Vagina (tissue), 2 donors: ENCODE measurements at regions not wholly inside any gene's neighbourhood (a gene's known extent, or its start where the extent isn't known, plus 50 kb on each side); places are given as distances from the start of the nearest gene placed in this dataset.
"Not testable (repeated sequence)": the region's sequence is repeated elsewhere in the genome, so short reads cannot be mapped to it uniquely, and the experiment has no call there.

Experiments used
- DNase-seq, 2 donors: peaks; one replicate each; pipeline ENCODE4 v3.0.0-alpha.2; 2017; ENCODE audit errors: extremely low spot score in 2 of 2
- H3K27ac ChIP-seq: fragments of 200-600 bp; sonication (generic); one replicate; pipeline ENCODE4 v1.5.1; 2019
- H3K27me3 ChIP-seq: fragments of 200-600 bp; sonication (generic); one replicate; pipeline ENCODE4 v1.5.1; 2019
- H3K36me3 ChIP-seq, 2 donors: fragments of 200-600 bp; sonication (generic); one replicate each; pipeline ENCODE4 v1.5.1; 2017 to 2019
- H3K4me1 ChIP-seq: fragments of 200-600 bp; sonication (generic); one replicate; pipeline ENCODE4 v1.5.1; 2019
- H3K4me3 ChIP-seq, 2 donors: fragments of 200-600 bp; sonication (generic); 1 replicate in 1 of 2; 2 replicates in 1 of 2; pipeline ENCODE4 v1.5.1; 2016 to 2019
- H3K9me3 ChIP-seq: fragments of 200-600 bp; sonication (generic); one replicate; pipeline ENCODE4 v1.5.1; 2019
- POLR2A ChIP-seq, 2 donors: fragments of 450-650 bp; IDR thresholded peaks; one replicate each; pipeline ENCODE4 v1.6.1; 2017; ENCODE audit warnings: antibody characterized with exemption in 2 of 2, mild to moderate bottlenecking in 2 of 2, moderate library complexity in 2 of 2
- POLR2AphosphoS5 ChIP-seq, 2 donors: sonication (generic); formaldehyde crosslinking; IDR thresholded peaks; one replicate each; pipeline ENCODE4 v1.9.0; 2017; ENCODE audit warnings: antibody characterized with exemption in 2 of 2, mild to moderate bottlenecking in 2 of 2, low read depth in 1 of 2; ENCODE audit not compliant: insufficient read depth in 1 of 2
- intact Hi-C: fragments of 100-400 bp; cut with DNase I; formaldehyde crosslinking; loops from one replicate; pipeline ENCODE4 v1.15.1; 2023
- TF ChIP-seq, protein P1 (sequence below), 3 experiments: fragments of 450-650 bp in 2 of 3; fragments of 200-600 bp in 1 of 3; sonication (generic) in 1 of 3; IDR thresholded peaks; one replicate each; pipeline ENCODE4 v1.5.1; 2017 to 2019; ENCODE audit warnings: antibody characterized with exemption in 3 of 3, mild to moderate bottlenecking in 2 of 3, moderate library complexity in 2 of 3

DNA sequence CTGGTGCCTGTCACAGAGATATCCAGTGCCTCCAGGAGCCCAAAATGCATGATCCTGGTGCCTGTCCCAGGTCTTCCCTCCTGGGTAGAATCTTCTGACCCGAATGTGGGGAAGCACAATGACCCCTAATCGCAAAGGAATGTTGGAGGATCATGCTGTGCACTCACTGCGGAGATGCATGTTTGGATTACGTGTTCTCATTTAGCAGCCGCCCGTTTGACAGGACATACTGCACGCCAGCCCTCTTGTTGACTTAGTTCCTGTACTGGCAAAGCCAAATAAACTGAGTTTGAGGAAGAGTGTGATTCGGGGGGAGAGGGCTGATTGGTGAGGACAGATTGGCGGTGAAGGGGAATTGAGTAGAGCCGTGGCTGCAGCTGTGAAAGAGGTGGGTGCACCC, 85.9 kb upstream of the SIM2 start:
- H3K36me3 ChIP-seq, result no peaks in the 10 kb centered on the region
- intact Hi-C loops, result no loop called here
- H3K4me1 ChIP-seq, result no peaks in the 10 kb centered on the region
- no peak overlapping the region for H3K27ac ChIP-seq
- H3K4me3 ChIP-seq, result no peak overlapping the region
- no peaks in the 10 kb centered on the region for H3K27me3 ChIP-seq
- DNase-seq, result no peak
- H3K9me3 ChIP-seq, result no peaks in the 10 kb centered on the region
- TF ChIP-seq, protein P1, sequence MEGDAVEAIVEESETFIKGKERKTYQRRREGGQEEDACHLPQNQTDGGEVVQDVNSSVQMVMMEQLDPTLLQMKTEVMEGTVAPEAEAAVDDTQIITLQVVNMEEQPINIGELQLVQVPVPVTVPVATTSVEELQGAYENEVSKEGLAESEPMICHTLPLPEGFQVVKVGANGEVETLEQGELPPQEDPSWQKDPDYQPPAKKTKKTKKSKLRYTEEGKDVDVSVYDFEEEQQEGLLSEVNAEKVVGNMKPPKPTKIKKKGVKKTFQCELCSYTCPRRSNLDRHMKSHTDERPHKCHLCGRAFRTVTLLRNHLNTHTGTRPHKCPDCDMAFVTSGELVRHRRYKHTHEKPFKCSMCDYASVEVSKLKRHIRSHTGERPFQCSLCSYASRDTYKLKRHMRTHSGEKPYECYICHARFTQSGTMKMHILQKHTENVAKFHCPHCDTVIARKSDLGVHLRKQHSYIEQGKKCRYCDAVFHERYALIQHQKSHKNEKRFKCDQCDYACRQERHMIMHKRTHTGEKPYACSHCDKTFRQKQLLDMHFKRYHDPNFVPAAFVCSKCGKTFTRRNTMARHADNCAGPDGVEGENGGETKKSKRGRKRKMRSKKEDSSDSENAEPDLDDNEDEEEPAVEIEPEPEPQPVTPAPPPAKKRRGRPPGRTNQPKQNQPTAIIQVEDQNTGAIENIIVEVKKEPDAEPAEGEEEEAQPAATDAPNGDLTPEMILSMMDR (IDR thresholded peaks at IDR 0.05), result no peak
- no peak for TF ChIP-seq POLR2A (IDR thresholded peaks at IDR 0.05)
- no peak for TF ChIP-seq POLR2AphosphoS5 (IDR thresholded peaks at IDR 0.05; ENCODE audit: insufficient read depth in 1 of 2, low read depth in 1 of 2)

DNA sequence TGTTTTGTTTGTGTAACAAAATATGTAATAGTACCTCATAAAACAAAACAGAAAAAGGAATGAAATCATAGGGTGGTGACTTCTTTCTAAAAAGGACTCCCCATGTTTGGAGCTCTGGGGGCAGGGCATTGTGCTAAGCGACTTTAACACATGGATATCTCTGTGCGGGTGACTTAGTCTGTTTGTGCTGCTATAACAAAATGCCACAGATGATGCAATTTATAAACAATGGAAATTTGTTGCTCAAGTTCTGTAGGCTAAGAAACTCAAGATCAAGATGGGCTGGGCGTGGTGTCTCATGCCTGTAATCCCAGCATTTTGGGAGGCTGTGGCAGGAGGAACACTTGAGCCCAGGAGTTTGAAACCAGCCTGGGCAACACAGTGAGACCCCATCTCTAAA, 85.4 kb upstream of the SIM2 start:
- no peak overlapping the region for H3K4me3 ChIP-seq
- intact Hi-C loops, result no loop called here
- no peaks in the 10 kb centered on the region for H3K27me3 ChIP-seq
- no peak overlapping the region for H3K27ac ChIP-seq
- no peaks in the 10 kb centered on the region for H3K9me3 ChIP-seq
- no peaks in the 10 kb centered on the region for H3K36me3 ChIP-seq
- H3K4me1 ChIP-seq, result no peaks in the 10 kb centered on the region
- TF ChIP-seq, protein P1 (IDR thresholded peaks at IDR 0.05), result no peak
- no peak for TF ChIP-seq POLR2A (IDR thresholded peaks at IDR 0.05)
- DNase-seq, result no peak

DNA sequence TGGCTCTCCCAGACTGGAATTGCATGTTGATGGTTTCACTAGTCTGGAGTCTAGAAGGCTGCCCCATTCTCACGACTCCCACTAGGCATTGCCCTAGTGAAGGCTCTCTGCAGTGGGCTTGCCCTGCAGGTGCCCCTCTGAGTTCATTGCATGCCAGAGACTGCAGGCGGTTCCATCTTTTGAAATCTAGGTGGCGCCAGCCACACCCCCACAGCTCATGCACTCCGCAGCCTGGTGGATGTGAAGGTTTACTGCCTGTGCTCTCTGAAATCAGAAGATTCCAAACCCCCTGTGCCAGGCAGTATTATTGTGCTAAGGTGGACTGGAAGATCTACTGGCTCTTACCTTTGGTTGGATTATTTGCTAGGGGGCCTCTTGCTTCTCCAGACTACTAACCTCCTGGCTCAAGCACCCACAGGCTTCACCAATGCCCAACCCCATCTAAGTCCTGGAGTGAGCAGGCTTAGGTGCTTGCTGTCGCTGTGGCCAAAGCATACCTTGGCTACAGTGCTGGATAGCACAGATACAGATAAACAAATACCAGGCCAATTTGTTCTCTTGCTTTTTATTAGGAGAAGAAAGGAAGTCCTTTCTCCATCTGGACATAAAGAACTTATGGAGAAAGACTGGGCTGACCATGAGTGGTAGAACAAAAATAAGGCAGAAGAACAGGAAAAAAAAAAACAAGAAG, 83.5 kb upstream of the SIM2 start:
- no peaks in the 10 kb centered on the region for H3K36me3 ChIP-seq
- no peak for DNase-seq
- H3K27me3 ChIP-seq, result no peaks in the 10 kb centered on the region

DNA sequence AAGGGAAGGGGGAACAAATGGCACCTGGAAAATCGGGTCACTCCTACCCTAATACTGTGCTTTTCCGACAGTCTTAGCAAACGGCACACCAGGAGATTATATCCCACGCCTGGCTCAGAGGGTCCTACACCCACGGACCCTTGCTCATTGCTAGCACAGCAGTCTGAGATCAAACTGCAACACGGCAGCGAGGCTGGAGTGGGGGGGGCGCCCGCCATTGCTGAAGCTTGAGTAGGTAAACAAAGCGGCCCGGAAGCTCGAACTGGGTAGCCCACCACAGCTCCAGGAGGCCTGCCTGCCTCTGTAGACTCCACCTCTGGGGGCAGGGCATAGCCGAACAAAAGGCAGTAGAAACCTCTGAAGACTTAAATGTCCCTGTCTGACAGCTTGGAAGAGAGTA, 82.1 kb upstream of the SIM2 start:
- H3K4me3 ChIP-seq, H3K9me3 ChIP-seq, H3K4me1 ChIP-seq, intact Hi-C loops, H3K36me3 ChIP-seq, H3K27me3 ChIP-seq, DNase-seq, H3K27ac ChIP-seq: not testable (repeated sequence)

More for the DNA sequence above, 83.5 kb upstream of the SIM2 start:
- Histone ChIP-seq H3K27ac (no peak overlapping the region), H3K9me3 (no peaks in the 10 kb centered on the region), H3K4me3 (no peak overlapping the region), H3K4me1 (no peaks in the 10 kb centered on the region)
- intact Hi-C loops, result no loop called here
- no peak for TF ChIP-seq POLR2AphosphoS5 (IDR thresholded peaks at IDR 0.05; ENCODE audit: insufficient read depth in 1 of 2, low read depth in 1 of 2)

DNA sequence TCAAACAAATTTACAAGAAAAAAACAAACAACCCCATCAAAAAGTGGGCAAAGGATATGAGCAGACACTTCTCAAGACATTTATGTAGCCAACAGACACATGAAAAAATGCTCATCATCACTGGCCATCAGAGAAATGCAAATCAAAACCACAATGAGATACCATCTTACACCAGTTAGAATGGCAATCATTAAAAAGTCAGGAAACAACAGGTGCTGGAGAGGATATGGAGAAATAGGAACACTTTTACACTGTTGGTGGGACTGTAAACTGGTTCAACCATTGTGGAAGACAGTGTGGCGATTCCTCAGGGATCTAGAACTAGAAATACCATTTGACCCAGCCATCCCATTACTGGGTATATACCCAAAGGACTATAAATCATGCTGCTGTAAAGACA, 77.1 kb upstream of the SIM2 start:
- H3K4me1 ChIP-seq, intact Hi-C loops, DNase-seq: not testable (repeated sequence)

DNA sequence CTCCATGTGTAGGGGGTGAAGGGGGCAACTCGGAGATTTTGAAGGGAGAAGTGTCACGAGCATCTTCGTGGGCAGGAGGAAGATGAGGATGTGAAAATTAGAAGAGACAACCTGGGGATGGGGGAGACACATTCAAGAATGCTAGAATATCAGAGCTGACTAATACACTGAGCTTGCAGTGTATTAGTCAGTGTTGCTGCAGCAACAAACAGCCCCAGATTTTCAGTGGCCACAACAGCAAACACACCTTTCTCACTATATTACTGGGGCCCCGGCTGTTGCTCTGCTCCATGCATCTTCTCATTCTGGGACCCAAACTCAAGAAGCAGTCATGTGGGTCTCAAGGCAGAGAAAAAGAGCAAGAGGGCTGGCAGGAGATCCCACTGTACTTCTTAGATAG, 74.8 kb upstream of the SIM2 start:
- no peak for DNase-seq
- Histone ChIP-seq H3K27me3 (no peaks in the 10 kb centered on the region), H3K4me1 (no peaks in the 10 kb centered on the region), H3K9me3 (no peaks in the 10 kb centered on the region), H3K27ac (no peak overlapping the region), H3K36me3 (no peaks in the 10 kb centered on the region), H3K4me3 (no peak overlapping the region)
- TF ChIP-seq POLR2A (IDR thresholded peaks at IDR 0.05), result no peak
- TF ChIP-seq, protein P1 (IDR thresholded peaks at IDR 0.05), result no peak
- intact Hi-C loops, result no loop called here

More for the DNA sequence above, 77.1 kb upstream of the SIM2 start:
- not testable (repeated sequence) for H3K27ac ChIP-seq, H3K36me3 ChIP-seq, H3K4me3 ChIP-seq, H3K9me3 ChIP-seq, H3K27me3 ChIP-seq

DNA sequence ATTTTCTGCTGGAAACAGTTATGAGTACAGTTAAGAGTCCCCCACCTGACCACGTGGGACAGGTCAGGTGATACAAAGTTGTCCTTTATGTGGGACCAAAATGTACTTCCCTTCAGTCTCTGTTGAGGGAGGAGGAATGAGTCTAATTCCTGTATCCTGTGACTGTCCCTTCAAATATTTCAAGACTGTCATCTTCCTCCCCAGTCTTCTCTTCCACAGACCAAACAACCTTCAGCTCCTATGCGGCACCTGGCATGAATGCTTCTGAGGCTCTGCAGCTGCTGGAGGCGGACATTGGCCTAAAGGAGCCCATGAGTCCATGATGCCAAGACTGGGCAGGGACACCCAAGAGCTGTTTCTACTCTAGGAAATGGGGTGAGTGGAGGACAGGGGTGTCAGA, 72.1 kb upstream of the SIM2 start:
- Histone ChIP-seq H3K27me3 (no peaks in the 10 kb centered on the region), H3K4me1 (no peaks in the 10 kb centered on the region), H3K4me3 (no peak overlapping the region), H3K27ac (no peak overlapping the region), H3K9me3 (no peaks in the 10 kb centered on the region), H3K36me3 (no peaks in the 10 kb centered on the region)
- no peak for TF ChIP-seq POLR2AphosphoS5 (IDR thresholded peaks at IDR 0.05; ENCODE audit: insufficient read depth in 1 of 2, low read depth in 1 of 2)
- no peak for TF ChIP-seq POLR2A (IDR thresholded peaks at IDR 0.05)
- TF ChIP-seq, protein P1 (IDR thresholded peaks at IDR 0.05), result no peak
- intact Hi-C loops, result no loop called here
- DNase-seq, result no peak
